HG03025 (cell line): ENCODE measurements at regions not wholly inside any gene's neighbourhood (a gene's known extent, or its start where the extent isn't known, plus 50 kb on each side); places are given as distances from the start of the nearest gene placed in this dataset.
A peak's percentile ranks its signal among the peaks of the same experiment; 100 is the strongest.

Source experiments
- ATAC-seq: cut with Tn5 transposase; IDR thresholded peaks from one replicate; pipeline ENCODE4 v1.9.1; 2021; ENCODE audit warnings: mild to moderate bottlenecking, moderate library complexity; ENCODE audit not compliant: unreplicated experiment, low FRiP score

DNA sequence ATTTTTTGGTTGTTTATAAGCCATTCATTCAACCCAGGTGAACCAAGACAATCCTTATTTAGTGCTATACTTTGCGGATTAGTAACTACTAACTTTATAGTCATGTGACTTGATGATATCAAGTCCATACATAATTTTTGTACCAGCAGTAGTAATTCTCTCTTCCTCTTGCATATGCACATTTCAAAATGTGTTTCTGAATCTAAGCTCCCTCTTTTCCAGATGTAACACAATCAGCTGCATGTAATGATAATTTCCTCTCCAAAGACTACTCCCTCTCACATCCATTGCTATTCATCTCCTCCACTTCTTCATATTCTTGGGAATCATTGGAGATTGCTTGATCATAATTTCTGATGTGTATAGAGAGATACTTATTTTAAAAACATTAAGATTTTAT lies 510.1 kb upstream of the CDH18 start:
- no peak for ATAC-seq

DNA sequence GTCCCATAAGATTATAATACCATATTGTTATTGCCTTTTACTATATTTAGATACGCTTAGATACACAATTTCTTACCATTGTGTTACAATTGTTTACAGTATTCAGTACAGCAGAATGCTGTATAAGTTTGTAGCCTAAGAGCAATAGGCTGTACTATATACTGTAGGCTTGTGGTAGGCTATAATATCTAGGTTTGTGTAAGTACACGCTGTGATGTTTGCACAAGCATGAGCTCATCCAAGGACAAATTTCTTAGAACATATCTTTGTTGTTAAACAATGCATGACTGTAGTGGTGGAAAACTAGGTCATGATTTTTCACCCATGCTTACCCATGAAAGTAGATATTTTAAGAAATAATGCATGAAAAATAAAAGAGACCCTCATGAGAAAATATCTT lies 509.4 kb upstream of the CDH18 start:
- no peak for ATAC-seq

DNA sequence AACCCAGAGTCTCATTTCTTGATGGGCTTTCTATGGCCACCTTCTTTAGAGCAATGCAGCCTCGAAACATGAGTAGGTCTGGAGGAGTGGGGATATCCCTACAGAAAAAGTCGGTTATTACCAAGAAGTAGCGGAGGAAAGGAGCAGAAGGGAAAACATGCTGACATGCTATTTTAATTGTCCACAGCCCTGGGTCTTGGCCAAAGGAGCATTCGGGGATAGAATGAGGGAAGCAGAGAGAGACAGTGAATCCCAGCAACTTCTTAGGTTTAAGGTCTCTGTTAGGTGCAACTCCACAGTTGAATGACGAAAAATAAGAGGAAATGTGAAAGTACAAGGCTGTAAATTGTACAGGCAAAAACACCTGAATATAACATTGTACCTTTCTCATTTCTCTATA lies 506.7 kb upstream of the CDH18 start:
- ATAC-seq: no peak

- ATAC-seq: no peak
These were observed 498.8 kb upstream of the CDH18 start for GRCh38 chr5:20486826-20487225.

DNA sequence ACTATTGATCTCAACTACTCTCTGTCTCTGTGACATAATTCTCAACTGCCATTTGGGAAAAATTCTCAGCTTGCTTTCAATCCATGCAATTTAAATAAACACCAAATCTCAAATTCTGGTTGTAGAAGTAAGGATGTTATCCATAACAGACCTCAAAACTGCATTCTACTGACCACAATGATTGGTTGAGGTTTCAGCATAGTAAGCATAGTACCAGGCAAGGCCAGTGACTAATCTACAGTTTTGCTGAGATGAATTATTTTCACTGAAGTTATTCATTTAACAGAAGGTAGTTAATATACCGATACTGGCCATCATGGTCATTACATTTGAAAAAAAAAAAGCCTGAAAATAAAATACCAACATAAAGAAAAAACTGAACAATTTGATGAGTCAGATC lies 488.0 kb upstream of the CDH18 start:
- ATAC-seq: no peak

DNA sequence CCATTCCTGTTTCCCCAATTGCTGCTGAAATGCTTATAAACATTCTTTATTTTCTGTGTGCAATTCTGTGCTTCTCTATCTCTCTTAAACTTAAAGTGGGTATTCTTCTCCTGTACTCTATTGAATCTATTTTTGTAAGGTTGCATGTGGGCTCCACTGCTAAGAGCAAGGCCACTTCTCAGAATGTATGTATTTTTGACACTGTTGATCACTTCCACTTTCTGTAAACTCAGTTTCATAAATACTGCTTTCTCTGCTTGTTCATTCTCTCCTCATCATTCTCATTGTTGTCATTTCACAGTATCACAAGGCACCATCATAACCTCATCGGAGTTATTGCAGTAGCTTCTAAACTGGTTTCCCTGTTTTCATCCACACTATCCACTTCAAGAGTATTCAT lies 483.0 kb upstream of the CDH18 start:
- peak; percentile 88 for ATAC-seq

DNA sequence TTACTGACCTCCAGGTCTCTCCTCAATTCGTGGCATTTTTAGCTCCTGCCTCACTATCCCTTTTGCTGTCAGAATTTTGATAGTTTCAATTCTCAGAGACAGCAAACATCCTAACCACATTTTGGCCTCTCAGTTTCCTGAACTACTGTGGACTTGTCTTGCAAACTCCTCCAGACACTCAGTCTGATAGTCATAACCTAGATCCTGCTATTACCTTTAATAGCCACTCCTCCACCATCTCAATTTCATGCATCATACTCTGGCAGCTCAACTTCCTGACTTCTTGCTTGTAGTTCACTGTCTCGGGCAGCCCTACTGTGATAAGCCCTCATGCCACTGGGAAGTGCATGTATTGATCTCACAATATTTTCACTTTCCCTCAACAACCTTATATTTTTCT lies 481.8 kb upstream of the CDH18 start:
- ATAC-seq: no peak

DNA sequence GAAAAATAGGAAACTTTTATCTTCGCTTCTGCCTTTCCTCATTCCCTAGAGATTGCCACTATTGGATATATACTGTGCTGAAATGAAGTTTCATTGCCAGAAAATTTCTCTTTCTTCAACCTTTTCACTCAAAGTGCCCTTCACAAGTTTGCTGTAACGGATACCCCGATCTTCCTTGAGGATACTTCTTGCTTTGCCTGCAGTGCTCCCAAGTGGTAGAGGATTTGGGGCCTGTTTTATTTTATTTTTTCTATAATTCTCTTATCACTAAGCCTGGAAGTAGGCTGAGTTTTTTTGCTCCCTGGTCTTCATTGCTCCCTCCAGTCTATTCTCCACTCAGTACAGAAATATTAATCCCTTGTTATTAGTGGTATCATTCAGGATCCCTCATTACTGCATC lies 481.4 kb upstream of the CDH18 start:
- no peak for ATAC-seq

GRCh38 chr5:20466512-20466911 lies 478.5 kb upstream of the CDH18 start:
- ATAC-seq: no peak

GRCh38 chr5:20463206-20463605 lies 475.2 kb upstream of the CDH18 start:
- no peak for ATAC-seq

DNA sequence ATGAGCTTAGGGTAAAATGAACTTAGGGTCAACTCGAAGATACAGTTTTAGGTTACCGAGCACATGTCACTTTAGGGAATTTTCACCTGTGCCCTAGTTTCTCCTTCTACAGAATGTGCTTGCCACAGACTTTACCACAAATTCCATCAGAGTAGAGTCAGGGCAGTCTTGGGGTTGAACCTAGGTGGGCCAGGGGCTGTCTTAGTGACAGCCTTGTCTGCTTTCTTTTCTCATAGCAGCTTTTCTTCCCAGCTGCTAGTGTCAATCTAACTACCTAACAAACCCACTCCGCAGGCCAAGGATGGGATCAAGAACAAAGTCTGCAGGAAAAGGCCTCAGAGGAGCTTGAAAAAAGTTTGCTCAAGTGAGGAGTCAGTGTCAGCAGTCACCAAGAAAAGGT lies 458.1 kb upstream of the CDH18 start:
- ATAC-seq: no peak

GRCh38 chr5:20445326-20445860 lies 457.4 kb upstream of the CDH18 start:
- no peak for ATAC-seq

DNA sequence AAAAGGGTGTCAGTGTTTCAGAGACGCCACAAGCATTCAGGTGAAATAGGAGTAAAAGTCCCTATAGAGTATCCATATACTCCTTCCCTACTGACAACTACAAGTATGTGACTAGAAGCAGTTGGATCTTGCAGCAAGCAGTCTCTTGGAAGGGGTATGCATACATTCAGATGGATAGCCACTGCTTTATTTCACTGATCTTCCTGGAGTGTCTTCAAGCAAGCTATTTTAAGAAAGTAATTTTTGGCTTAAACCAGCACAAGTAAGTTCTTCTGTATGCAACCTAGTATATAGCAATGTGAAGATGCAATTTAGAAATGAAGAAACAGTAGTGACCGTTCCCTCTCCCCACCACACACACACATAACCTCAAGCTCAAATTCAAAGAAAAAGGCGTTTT lies 446.8 kb upstream of the CDH18 start:
- ATAC-seq: no peak

- ATAC-seq: no peak
These were observed 433.1 kb upstream of the CDH18 start for GRCh38 chr5:20420991-20421595.
